ENCODE measurements at regions not wholly inside any gene's neighbourhood (a gene's known extent, or its start where the extent isn't known, plus 50 kb on each side); places are given as distances from the start of the nearest gene placed in this dataset.

DNA sequence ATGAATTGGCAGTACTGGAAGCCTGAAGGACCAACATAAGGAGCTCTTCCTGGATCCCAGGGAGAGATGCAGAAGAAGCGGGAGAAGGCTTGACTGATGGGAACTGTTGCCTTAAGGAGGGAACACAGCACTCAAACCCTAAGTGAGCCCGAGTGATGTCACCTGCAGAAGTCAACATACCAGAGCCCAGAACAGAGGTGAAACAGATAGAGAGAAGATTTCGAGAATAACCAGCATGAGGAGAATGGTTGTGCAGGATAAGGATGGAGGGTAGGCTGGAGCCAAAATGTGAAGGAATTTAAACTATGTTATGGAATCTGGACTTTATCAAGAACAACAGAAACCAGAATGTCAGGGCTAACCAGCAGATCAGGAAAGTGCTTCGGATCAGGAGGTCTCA is 463.1 kb upstream of the DDX18 start:
- H3K27ac ChIP-seq (ENCODE audit: low read depth in 1 of 2, low read length in 2 of 2): no peak overlapping the region
- no peaks in the 10 kb centered on the region for H3K27me3 ChIP-seq (ENCODE audit: control insufficient read depth in 4 of 4, insufficient read depth in 4 of 4, low read length in 3 of 4)
- no peaks in the 10 kb centered on the region for H3K9me3 ChIP-seq (ENCODE audit: control insufficient read depth in 4 of 4, low read length in 3 of 4)
- no peaks in the 10 kb centered on the region for H3K36me3 ChIP-seq (ENCODE audit: control insufficient read depth in 4 of 4, insufficient read depth in 3 of 4, low read depth in 1 of 4, low read length in 3 of 4)
- WGBS: 67% methylated on average over 4 of the region's 4 CpGs
- H3K4me3 ChIP-seq (ENCODE audit: low read depth in 1 of 3, low read length in 3 of 3): no peak overlapping the region
- TF ChIP-seq, protein P1, sequence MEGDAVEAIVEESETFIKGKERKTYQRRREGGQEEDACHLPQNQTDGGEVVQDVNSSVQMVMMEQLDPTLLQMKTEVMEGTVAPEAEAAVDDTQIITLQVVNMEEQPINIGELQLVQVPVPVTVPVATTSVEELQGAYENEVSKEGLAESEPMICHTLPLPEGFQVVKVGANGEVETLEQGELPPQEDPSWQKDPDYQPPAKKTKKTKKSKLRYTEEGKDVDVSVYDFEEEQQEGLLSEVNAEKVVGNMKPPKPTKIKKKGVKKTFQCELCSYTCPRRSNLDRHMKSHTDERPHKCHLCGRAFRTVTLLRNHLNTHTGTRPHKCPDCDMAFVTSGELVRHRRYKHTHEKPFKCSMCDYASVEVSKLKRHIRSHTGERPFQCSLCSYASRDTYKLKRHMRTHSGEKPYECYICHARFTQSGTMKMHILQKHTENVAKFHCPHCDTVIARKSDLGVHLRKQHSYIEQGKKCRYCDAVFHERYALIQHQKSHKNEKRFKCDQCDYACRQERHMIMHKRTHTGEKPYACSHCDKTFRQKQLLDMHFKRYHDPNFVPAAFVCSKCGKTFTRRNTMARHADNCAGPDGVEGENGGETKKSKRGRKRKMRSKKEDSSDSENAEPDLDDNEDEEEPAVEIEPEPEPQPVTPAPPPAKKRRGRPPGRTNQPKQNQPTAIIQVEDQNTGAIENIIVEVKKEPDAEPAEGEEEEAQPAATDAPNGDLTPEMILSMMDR (IDR thresholded peaks at IDR 0.05; ENCODE audit: low read depth, low read length, missing input control): no peak
- TF ChIP-seq, protein P2, sequence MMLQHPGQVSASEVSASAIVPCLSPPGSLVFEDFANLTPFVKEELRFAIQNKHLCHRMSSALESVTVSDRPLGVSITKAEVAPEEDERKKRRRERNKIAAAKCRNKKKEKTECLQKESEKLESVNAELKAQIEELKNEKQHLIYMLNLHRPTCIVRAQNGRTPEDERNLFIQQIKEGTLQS (IDR thresholded peaks at IDR 0.05): no peak
- TF ChIP-seq YY1 (IDR thresholded peaks at IDR 0.05): no peak
- no peak for TF ChIP-seq NR2F2 (IDR thresholded peaks at IDR 0.05)
- TF ChIP-seq, protein P3, sequence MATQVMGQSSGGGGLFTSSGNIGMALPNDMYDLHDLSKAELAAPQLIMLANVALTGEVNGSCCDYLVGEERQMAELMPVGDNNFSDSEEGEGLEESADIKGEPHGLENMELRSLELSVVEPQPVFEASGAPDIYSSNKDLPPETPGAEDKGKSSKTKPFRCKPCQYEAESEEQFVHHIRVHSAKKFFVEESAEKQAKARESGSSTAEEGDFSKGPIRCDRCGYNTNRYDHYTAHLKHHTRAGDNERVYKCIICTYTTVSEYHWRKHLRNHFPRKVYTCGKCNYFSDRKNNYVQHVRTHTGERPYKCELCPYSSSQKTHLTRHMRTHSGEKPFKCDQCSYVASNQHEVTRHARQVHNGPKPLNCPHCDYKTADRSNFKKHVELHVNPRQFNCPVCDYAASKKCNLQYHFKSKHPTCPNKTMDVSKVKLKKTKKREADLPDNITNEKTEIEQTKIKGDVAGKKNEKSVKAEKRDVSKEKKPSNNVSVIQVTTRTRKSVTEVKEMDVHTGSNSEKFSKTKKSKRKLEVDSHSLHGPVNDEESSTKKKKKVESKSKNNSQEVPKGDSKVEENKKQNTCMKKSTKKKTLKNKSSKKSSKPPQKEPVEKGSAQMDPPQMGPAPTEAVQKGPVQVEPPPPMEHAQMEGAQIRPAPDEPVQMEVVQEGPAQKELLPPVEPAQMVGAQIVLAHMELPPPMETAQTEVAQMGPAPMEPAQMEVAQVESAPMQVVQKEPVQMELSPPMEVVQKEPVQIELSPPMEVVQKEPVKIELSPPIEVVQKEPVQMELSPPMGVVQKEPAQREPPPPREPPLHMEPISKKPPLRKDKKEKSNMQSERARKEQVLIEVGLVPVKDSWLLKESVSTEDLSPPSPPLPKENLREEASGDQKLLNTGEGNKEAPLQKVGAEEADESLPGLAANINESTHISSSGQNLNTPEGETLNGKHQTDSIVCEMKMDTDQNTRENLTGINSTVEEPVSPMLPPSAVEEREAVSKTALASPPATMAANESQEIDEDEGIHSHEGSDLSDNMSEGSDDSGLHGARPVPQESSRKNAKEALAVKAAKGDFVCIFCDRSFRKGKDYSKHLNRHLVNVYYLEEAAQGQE (IDR thresholded peaks at IDR 0.05): no peak
- no peak for TF ChIP-seq SP1 (IDR thresholded peaks at IDR 0.05)
- TF ChIP-seq RAD21 (IDR thresholded peaks at IDR 0.05): no peak
- TF ChIP-seq, protein P4, sequence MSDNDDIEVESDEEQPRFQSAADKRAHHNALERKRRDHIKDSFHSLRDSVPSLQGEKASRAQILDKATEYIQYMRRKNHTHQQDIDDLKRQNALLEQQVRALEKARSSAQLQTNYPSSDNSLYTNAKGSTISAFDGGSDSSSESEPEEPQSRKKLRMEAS (IDR thresholded peaks at IDR 0.05): no peak
- TF ChIP-seq, protein P5, sequence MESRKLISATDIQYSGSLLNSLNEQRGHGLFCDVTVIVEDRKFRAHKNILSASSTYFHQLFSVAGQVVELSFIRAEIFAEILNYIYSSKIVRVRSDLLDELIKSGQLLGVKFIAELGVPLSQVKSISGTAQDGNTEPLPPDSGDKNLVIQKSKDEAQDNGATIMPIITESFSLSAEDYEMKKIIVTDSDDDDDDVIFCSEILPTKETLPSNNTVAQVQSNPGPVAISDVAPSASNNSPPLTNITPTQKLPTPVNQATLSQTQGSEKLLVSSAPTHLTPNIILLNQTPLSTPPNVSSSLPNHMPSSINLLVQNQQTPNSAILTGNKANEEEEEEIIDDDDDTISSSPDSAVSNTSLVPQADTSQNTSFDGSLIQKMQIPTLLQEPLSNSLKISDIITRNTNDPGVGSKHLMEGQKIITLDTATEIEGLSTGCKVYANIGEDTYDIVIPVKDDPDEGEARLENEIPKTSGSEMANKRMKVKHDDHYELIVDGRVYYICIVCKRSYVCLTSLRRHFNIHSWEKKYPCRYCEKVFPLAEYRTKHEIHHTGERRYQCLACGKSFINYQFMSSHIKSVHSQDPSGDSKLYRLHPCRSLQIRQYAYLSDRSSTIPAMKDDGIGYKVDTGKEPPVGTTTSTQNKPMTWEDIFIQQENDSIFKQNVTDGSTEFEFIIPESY (IDR thresholded peaks at IDR 0.05): no peak
- TF ChIP-seq HNF4G (IDR thresholded peaks at IDR 0.05): no peak
- TF ChIP-seq TAF1 (conservative IDR thresholded peaks at IDR 0.05): no peak
- TF ChIP-seq EGR1 (IDR thresholded peaks at IDR 0.05; ENCODE audit: low read depth in 2 of 2): no peak
- TF ChIP-seq FOXA2 (IDR thresholded peaks at IDR 0.05): no peak
- TF ChIP-seq JUND (IDR thresholded peaks at IDR 0.05): no peak
- TF ChIP-seq GABPA (IDR thresholded peaks at IDR 0.05 in 1 of 2, conservative IDR thresholded peaks at IDR 0.05 in 1 of 2): no peak
- no peak for TF ChIP-seq HNF4A (conservative IDR thresholded peaks at IDR 0.05)
- no peak for TF ChIP-seq FOXA1 (IDR thresholded peaks at IDR 0.05)
- TF ChIP-seq RXRA (IDR thresholded peaks at IDR 0.05): no peak
- no peak overlapping the region for H3K9ac ChIP-seq (ENCODE audit: low read depth in 1 of 2, low read length in 2 of 2)
- DNase-seq (ENCODE audit: low spot score): no peak
- H3K4me1 ChIP-seq (ENCODE audit: control insufficient read depth in 4 of 4, insufficient read depth in 4 of 4, low read length in 3 of 4): no peaks in the 10 kb centered on the region

All from liver (tissue), 8 donors.